ENCODE measurements at regions not wholly inside any gene's neighbourhood (a gene's known extent, or its start where the extent isn't known, plus 50 kb on each side); places are given as distances from the start of the nearest gene placed in this dataset.

GRCh38 chr10:42991442-42992098 lies 85.3 kb upstream of the RET start:
- TF ChIP-seq CTCF (IDR thresholded peaks at IDR 0.05) (no peak), POLR2A (IDR thresholded peaks at IDR 0.05) (no peak)

Measured in lower leg skin (tissue), 3 donors.